ENCODE measurements at regions not wholly inside any gene's neighbourhood (a gene's known extent, or its start where the extent isn't known, plus 50 kb on each side); places are given as distances from the start of the nearest gene placed in this dataset.
A peak's percentile ranks its signal among the peaks of the same experiment; 100 is the strongest.
"Not testable (repeated sequence)": the region's sequence is repeated elsewhere in the genome, so short reads cannot be mapped to it uniquely, and the experiment has no call there.

DNA sequence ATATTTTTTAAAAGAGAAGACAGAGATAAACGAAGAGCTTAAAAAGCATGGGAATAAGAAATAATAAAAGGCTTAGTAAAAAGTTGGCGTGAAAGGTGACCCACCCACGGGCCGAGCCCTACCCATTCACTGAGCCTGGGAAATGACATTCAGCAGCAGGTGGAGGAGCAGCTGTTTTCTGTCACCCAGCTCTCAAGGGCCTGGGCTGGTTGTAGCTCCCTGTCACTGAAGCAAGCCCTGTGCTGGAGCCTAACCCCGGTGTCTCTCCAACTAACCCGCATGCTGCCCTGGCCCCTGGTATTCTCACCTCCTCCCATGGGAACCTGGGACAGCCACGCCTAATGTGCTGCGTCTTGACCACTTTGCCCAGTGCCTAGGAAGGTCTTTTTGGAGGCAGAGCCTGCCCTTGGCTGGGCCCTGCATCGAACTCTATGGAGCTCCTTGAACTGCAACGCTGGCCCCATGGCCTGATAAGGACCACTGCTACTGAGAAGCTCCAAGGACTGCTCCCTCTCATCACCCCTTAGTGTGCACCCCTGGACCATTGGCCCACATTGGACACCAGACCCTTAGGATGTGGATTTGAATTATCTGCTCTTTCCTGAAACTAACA lies 68.8 kb upstream of the IYD start:
- H3K27me3 Mint-ChIP-seq (ENCODE audit: low read depth) = peaks cover 21% of the 10 kb centered on the region
- CTCF ChIA-PET = interaction anchor here (0.7 to 1.0 kb wide), 2 partner anchors 8 to 253 kb away, joined by 3 to 4 read pairs; no protein-coding TSS in a partner anchor
- no peak overlapping the region for H3K4me3 Mint-ChIP-seq
- H3K4me1 Mint-ChIP-seq (ENCODE audit: low read depth) = peaks cover 3% of the 10 kb centered on the region
- H3K9me3 Mint-ChIP-seq = peaks cover 5% of the 10 kb centered on the region
- H3K36me3 Mint-ChIP-seq (ENCODE audit: low read depth) = no peaks in the 10 kb centered on the region
- H3K27ac Mint-ChIP-seq = no peak overlapping the region
- intact Hi-C loops (cut with micrococcal nuclease) = no loop called here
- no peak for DNase-seq

GRCh38 chr6:150301846-150302519 lies 66.8 kb upstream of the IYD start:
- Mint-ChIP-seq H3K9me3 (peaks cover 5% of the 10 kb centered on the region), H3K4me3 (no peak overlapping the region), H3K27me3 (ENCODE audit: low read depth) (peaks cover 17% of the 10 kb centered on the region), H3K36me3 (ENCODE audit: low read depth) (no peaks in the 10 kb centered on the region), H3K4me1 (ENCODE audit: low read depth) (peaks cover 3% of the 10 kb centered on the region), H3K27ac (no peak overlapping the region)
- CTCF ChIA-PET = interaction anchor here (1.1 to 1.4 kb wide), 3 partner anchors 33 to 513 kb away, joined by 3 read pairs; no protein-coding TSS in a partner anchor
- intact Hi-C loops (cut with micrococcal nuclease) = loop anchor here (1.0 to 2.0 kb wide), 2 partner anchors 8 to 61 kb away; no protein-coding TSS in a partner anchor
- peak; percentile 37 for DNase-seq

GRCh38 chr6:150302520-150303176 lies 66.2 kb upstream of the IYD start:
- peaks cover 17% of the 10 kb centered on the region for H3K27me3 Mint-ChIP-seq (ENCODE audit: low read depth)
- CTCF ChIA-PET = interaction anchor here (1.1 to 1.4 kb wide), 3 partner anchors 32 to 513 kb away, joined by 3 read pairs; no protein-coding TSS in a partner anchor

GRCh38 chr6:150303256-150303655 lies 65.6 kb upstream of the IYD start:
- H3K27ac Mint-ChIP-seq = no peak overlapping the region
- no peaks in the 10 kb centered on the region for H3K9me3 Mint-ChIP-seq
- no peak for DNase-seq
- no peak overlapping the region for H3K4me3 Mint-ChIP-seq
- CTCF ChIA-PET = interaction anchor here (1.2 kb wide), 1 partner anchor 222 kb away, joined by 3 read pairs; no protein-coding TSS in a partner anchor
- peaks cover 18% of the 10 kb centered on the region for H3K27me3 Mint-ChIP-seq (ENCODE audit: low read depth)
- peaks cover 3% of the 10 kb centered on the region for H3K4me1 Mint-ChIP-seq (ENCODE audit: low read depth)
- intact Hi-C loops (cut with micrococcal nuclease) = loop anchor here (2.0 kb wide), 1 partner anchor 62 kb away; no protein-coding TSS in a partner anchor
- H3K36me3 Mint-ChIP-seq (ENCODE audit: low read depth) = no peaks in the 10 kb centered on the region

More at GRCh38 chr6:150302520-150303176, 66.2 kb upstream of the IYD start:
- H3K9me3 Mint-ChIP-seq = peaks cover 4% of the 10 kb centered on the region
- H3K4me3 Mint-ChIP-seq = no peak overlapping the region
- intact Hi-C loops (cut with micrococcal nuclease) = loop anchor here (1.0 to 2.0 kb wide), 2 partner anchors 8 to 62 kb away; no protein-coding TSS in a partner anchor
- no peaks in the 10 kb centered on the region for H3K36me3 Mint-ChIP-seq (ENCODE audit: low read depth)
- H3K4me1 Mint-ChIP-seq (ENCODE audit: low read depth) = peaks cover 3% of the 10 kb centered on the region
- DNase-seq = no peak
- no peak overlapping the region for H3K27ac Mint-ChIP-seq

DNA sequence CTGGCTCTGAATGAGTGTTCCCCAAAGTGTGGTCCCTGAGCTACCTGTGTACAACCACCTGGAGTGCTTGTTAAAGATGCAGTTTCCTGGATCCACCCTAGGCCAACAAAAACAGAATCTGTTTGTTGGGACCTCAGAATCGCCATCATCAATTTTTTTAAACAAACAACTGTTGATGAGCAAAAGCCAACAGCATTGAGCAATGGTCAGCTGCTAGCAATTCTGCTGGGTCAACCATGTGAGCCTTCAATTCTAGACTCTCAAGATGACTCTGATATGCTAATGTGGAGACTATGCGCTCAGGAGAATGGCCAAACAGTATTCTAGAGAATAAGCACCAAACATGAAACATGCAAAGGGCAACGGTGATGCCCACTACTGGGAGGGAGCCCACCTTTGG lies 64.4 kb upstream of the IYD start:
- H3K4me3 Mint-ChIP-seq = no peak overlapping the region
- H3K27ac Mint-ChIP-seq = no peak overlapping the region
- intact Hi-C loops (cut with micrococcal nuclease) = no loop called here
- no peak for DNase-seq
- H3K36me3 Mint-ChIP-seq (ENCODE audit: low read depth) = no peaks in the 10 kb centered on the region
- peaks cover 21% of the 10 kb centered on the region for H3K27me3 Mint-ChIP-seq (ENCODE audit: low read depth)
- CTCF ChIA-PET = no interaction called here
- H3K9me3 Mint-ChIP-seq = no peaks in the 10 kb centered on the region
- peaks cover 3% of the 10 kb centered on the region for H3K4me1 Mint-ChIP-seq (ENCODE audit: low read depth)

GRCh38 chr6:150306290-150306689 lies 62.5 kb upstream of the IYD start:
- CTCF ChIA-PET = no interaction called here
- intact Hi-C loops (cut with micrococcal nuclease) = no loop called here
- no peak for DNase-seq
- Mint-ChIP-seq H3K4me1 (ENCODE audit: low read depth) (peaks cover 3% of the 10 kb centered on the region), H3K4me3 (no peak overlapping the region), H3K27me3 (ENCODE audit: low read depth) (peaks cover 15% of the 10 kb centered on the region), H3K27ac (no peak overlapping the region), H3K36me3 (ENCODE audit: low read depth) (no peaks in the 10 kb centered on the region), H3K9me3 (no peaks in the 10 kb centered on the region)

DNA sequence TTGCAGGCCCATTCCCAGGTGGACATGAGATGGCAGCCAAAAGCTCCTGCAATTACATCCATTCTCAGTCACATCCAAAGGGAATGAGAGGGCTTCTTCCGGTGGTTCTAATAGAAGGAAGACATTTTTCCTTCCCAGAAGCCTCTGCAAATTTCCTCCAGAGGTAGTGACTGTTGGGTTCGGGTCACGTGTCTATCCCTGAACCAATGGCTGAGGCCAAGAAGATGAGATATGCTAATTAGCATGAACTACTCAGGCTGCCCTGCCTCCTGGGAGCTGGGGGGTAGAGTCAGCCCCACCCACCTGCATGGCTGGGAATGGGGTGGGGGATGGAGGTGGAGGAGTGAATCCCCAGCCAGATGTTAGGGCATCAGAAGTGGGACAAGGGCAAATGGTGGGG lies 61.3 kb upstream of the IYD start:
- no peaks in the 10 kb centered on the region for H3K9me3 Mint-ChIP-seq
- peaks cover 22% of the 10 kb centered on the region for H3K27me3 Mint-ChIP-seq (ENCODE audit: low read depth)
- DNase-seq = no peak
- no peak overlapping the region for H3K4me3 Mint-ChIP-seq
- no peaks in the 10 kb centered on the region for H3K4me1 Mint-ChIP-seq (ENCODE audit: low read depth)
- H3K27ac Mint-ChIP-seq = no peak overlapping the region
- intact Hi-C loops (cut with micrococcal nuclease) = no loop called here
- CTCF ChIA-PET = interaction anchor here (0.8 kb wide), 1 partner anchor 8 kb away, joined by 3 read pairs; no protein-coding TSS in a partner anchor
- no peaks in the 10 kb centered on the region for H3K36me3 Mint-ChIP-seq (ENCODE audit: low read depth)

- H3K9me3 Mint-ChIP-seq = no peaks in the 10 kb centered on the region
- CTCF ChIA-PET = interaction anchor here (1.0 kb wide), 1 partner anchor 13 kb away, joined by 4 read pairs; no protein-coding TSS in a partner anchor
- H3K27ac Mint-ChIP-seq = no peak overlapping the region
- DNase-seq = no peak
- H3K4me1 Mint-ChIP-seq (ENCODE audit: low read depth) = no peaks in the 10 kb centered on the region
- no peaks in the 10 kb centered on the region for H3K36me3 Mint-ChIP-seq (ENCODE audit: low read depth)
- H3K4me3 Mint-ChIP-seq = no peak overlapping the region
- peaks cover 15% of the 10 kb centered on the region for H3K27me3 Mint-ChIP-seq (ENCODE audit: low read depth)
- intact Hi-C loops (cut with micrococcal nuclease) = no loop called here
Measured at GRCh38 chr6:150308812-150309645, 59.8 kb upstream of the IYD start.

DNA sequence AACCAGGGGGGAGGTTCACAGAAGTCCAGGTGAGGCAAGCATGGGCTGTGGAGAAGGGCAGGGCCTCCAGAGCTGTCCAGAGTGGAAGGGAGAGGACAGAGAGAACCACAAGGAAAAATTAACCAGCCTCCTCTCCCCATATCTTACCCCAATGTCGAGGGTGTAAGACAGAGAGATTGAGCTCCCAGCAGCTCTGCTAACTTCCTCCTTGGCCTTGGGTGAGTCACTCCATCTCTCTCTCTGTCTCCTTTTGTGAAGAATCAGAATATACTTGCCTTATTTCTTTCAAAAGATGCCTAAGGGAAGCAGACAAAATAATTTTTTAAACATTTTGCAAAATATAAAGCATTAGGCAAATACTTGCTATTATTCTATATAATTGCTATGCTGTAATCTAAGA lies 58.3 kb upstream of the IYD start:
- no peak for DNase-seq
- Mint-ChIP-seq H3K36me3 (ENCODE audit: low read depth) (no peaks in the 10 kb centered on the region), H3K27ac (no peak overlapping the region), H3K4me3 (no peak overlapping the region), H3K27me3 (ENCODE audit: low read depth) (peaks cover 15% of the 10 kb centered on the region), H3K4me1 (ENCODE audit: low read depth) (no peaks in the 10 kb centered on the region), H3K9me3 (no peaks in the 10 kb centered on the region)
- CTCF ChIA-PET = no interaction called here
- intact Hi-C loops (cut with micrococcal nuclease) = no loop called here

DNA sequence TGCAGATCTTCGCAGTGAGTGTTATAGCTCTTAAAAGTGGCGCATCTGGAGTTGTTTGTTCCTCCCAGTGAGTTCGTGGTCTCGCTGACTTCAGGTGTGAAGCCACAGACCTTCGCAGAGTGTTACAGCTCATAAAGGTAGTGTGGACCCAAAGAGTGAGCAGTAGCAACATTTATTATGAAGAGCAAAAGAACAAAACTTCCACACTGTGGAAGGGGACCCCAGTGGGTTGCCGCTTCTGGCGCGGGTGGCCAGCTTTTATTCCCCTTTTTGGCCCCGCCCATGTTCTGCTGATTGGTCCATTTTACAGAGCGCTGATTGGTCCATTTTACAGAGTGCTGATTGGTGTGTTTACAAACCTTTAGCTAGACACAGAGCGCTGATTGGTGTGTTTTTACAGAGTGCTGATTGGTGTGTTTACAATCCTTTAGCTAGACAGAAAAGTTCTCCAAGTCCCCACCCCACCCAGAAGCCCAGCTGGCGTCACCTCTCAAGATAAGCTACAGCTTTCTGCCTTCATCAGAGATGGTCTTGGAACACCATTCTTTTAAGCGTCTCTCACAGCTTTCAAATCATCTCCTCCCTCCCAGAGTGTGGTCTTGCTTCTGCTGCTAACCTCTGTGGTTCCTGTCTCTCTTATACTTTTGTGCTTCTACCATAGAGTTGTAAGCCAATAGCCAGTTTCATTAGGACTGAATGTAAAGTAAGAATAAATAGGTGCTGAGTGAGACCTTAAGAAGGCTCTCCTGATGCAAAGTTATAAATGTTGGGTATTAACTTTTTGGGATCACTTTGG lies 57.5 kb upstream of the IYD start:
- peaks cover 17% of the 10 kb centered on the region for H3K27me3 Mint-ChIP-seq (ENCODE audit: low read depth)
- H3K9me3 Mint-ChIP-seq; H3K4me1 Mint-ChIP-seq (ENCODE audit: low read depth); H3K36me3 Mint-ChIP-seq (ENCODE audit: low read depth); H3K4me3 Mint-ChIP-seq; intact Hi-C loops (cut with micrococcal nuclease); H3K27ac Mint-ChIP-seq: not testable (repeated sequence)
- CTCF ChIA-PET = interaction anchor here (0.9 kb wide), 1 partner anchor 25 kb away, joined by 3 read pairs; no protein-coding TSS in a partner anchor
- DNase-seq = peak; percentile 5

DNA sequence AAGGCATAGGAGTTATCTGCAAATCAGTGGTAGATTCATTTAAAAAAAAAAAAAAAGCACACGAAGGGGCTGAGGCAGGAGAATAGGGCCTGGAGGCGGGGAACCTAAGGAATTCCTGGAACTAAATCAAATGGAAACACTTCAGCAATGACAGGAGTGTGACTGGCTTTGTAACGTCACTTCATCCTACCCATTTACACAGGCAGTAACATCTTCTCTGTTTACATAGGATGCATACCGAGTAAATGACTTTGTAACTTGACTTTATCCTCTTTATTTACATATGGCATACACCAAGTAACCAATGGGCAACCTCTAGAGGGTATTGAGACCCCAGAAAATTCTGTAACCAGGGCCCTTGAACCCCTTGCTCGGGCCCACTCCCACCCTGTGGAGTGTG lies 56.4 kb upstream of the IYD start:
- DNase-seq = no peak
- intact Hi-C loops (cut with micrococcal nuclease) = no loop called here
- H3K36me3 Mint-ChIP-seq (ENCODE audit: low read depth) = no peaks in the 10 kb centered on the region
- peaks cover 19% of the 10 kb centered on the region for H3K27me3 Mint-ChIP-seq (ENCODE audit: low read depth)
- H3K4me1 Mint-ChIP-seq (ENCODE audit: low read depth) = no peaks in the 10 kb centered on the region
- CTCF ChIA-PET = no interaction called here
- no peaks in the 10 kb centered on the region for H3K9me3 Mint-ChIP-seq
- no peak overlapping the region for H3K4me3 Mint-ChIP-seq
- H3K27ac Mint-ChIP-seq = no peak overlapping the region
